ENCODE measurements at regions not wholly inside any gene's neighbourhood (a gene's known extent, or its start where the extent isn't known, plus 50 kb on each side); places are given as distances from the start of the nearest gene placed in this dataset.
"Not testable (repeated sequence)": the region's sequence is repeated elsewhere in the genome, so short reads cannot be mapped to it uniquely, and the experiment has no call there.

DNA sequence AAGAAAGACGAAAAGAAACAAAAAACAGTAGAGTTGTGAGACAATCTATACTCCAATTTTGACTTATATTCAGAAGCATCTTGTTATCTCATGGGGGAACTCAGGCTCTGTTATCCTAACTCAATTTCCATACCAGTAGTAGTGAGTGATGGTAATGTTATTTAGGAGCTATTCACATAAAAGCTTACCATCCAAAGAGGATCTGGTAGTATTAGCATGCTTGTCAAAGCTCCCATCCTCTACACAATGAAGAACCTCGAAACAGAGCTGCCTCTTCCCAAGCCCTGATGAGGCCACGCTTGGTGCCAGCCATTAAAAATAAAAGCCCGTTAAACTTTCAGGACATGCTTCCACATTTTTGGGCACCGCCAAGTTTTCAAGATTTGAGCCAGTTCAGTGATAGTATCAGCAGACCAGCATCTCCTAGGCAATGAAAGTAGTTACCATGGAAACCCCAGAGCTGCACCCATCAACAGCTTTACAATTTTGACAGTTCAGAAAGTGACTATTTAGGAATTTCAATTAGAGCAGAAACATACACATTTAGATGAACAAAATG, 173.3 kb downstream of the CD83 start:
- intact Hi-C loops (cut with DNase I): no loop called here
- 44 to 58% (median 54%) methylated on average over 5 of the region's 5 CpGs for WGBS, 3 donors
- Histone ChIP-seq H3K9me3 (no peaks in the 10 kb centered on the region), H3K27ac (no peak overlapping the region), H3K27me3 (ENCODE audit: insufficient read depth in 3 of 3, low read length in 2 of 3) (no peaks in the 10 kb centered on the region), H3K36me3 (ENCODE audit: insufficient read depth in 1 of 2, low read depth in 1 of 2) (no peaks in the 10 kb centered on the region), H3K4me3 (no peak overlapping the region), H3K4me1 (no peaks in the 10 kb centered on the region)
- DNase-seq (no peak), ATAC-seq (no peak)
- no peak for TF ChIP-seq CTCF (IDR thresholded peaks at IDR 0.05)

DNA sequence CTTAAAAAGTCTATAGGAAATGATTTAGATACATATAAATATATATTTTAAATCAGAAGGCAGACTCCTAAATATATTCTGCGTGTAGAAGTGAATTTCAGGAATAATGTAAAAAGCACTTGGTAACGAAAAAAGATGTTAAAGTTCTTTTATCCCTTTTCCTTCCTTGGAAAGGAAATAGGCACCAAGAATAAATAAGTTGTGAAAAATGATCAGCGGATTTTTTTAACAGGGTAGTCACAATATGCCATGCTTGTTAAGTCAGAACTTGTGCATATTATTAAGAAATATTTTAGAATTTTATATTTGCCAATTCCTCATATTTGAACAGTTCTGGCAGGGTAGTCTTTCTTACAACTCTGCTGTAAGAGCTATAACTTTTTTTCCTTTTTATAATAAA, 173.8 kb downstream of the CD83 start:
- 78 to 91% (median 81%) methylated on average over 3 of the region's 3 CpGs for WGBS, 3 donors
- ATAC-seq (no peak), DNase-seq (no peak)
- no peak overlapping the region for H3K4me3 ChIP-seq
- intact Hi-C loops (cut with DNase I): no loop called here
- no peaks in the 10 kb centered on the region for H3K27me3 ChIP-seq (ENCODE audit: insufficient read depth in 3 of 3, low read length in 2 of 3)
- no peak for TF ChIP-seq CTCF (IDR thresholded peaks at IDR 0.05)
- H3K9me3 ChIP-seq: no peaks in the 10 kb centered on the region
- no peaks in the 10 kb centered on the region for H3K36me3 ChIP-seq (ENCODE audit: insufficient read depth in 1 of 2, low read depth in 1 of 2)
- no peaks in the 10 kb centered on the region for H3K4me1 ChIP-seq
- H3K27ac ChIP-seq: no peak overlapping the region

DNA sequence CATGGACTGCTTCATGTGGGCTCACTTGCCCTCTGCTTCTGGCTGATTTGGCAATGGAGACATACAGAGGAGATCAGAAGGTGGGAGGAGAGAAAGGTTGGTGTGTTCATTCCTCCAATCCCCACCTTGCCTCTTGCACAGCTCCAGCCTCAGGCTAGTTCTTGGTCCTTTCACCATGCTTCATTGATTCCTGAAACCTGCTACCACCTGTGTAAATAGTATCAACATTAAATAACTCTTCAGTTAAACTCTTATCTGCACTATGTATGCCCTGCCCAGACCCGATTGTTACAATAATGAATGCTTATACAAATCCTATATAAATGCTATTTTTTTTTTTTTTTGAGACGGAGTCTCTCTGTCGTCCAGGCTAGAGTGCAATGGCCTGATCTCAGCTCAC, 174.5 kb downstream of the CD83 start:
- no peak overlapping the region for H3K4me3 ChIP-seq
- ATAC-seq (no peak), DNase-seq (no peak)
- WGBS, 3 donors: 95 to 100% (median 100%) methylated on average over 3 of the region's 3 CpGs
- no peak overlapping the region for H3K27ac ChIP-seq
- no peaks in the 10 kb centered on the region for H3K4me1 ChIP-seq
- no peaks in the 10 kb centered on the region for H3K9me3 ChIP-seq
- no peaks in the 10 kb centered on the region for H3K27me3 ChIP-seq (ENCODE audit: insufficient read depth in 3 of 3, low read length in 2 of 3)
- no peak for TF ChIP-seq CTCF (IDR thresholded peaks at IDR 0.05)
- intact Hi-C loops (cut with DNase I): no loop called here
- H3K36me3 ChIP-seq (ENCODE audit: insufficient read depth in 1 of 2, low read depth in 1 of 2): no peaks in the 10 kb centered on the region

- DNase-seq (no peak), ATAC-seq (no peak)
- intact Hi-C loops (cut with DNase I): no loop called here
- H3K27me3 ChIP-seq (ENCODE audit: insufficient read depth in 3 of 3, low read length in 2 of 3): no peaks in the 10 kb centered on the region
- no peak overlapping the region for H3K4me3 ChIP-seq
- no peaks in the 10 kb centered on the region for H3K36me3 ChIP-seq (ENCODE audit: insufficient read depth in 1 of 2, low read depth in 1 of 2)
- no peak overlapping the region for H3K27ac ChIP-seq
- WGBS, 3 donors: 88 to 92% (median 91%) methylated on average over 4 of the region's 4 CpGs
- H3K9me3 ChIP-seq: no peaks in the 10 kb centered on the region
- no peak for TF ChIP-seq CTCF (IDR thresholded peaks at IDR 0.05)
- H3K4me1 ChIP-seq: no peaks in the 10 kb centered on the region
These were observed 176.8 kb downstream of the CD83 start for GRCh38 chr6:14294270-14294951.

DNA sequence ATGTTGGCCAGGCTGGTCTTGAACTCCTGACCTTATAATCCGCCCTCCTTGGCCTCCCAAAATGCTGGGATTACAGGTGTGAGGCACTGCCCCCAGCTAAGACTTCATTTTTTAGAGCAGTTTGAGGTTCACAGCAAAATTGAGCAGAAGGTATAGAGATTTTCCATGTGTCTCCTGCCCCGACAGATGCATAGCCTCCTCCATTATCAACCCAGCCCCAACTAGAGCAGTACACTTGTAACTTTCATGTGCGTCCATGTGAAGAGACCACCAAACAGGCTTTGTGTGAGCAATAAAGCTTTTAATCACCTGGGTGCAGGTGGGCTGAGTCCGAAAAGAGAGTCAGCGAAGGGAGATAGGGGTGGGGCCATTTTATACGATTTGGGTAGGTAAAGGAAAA, 179.1 kb downstream of the CD83 start:
- H3K9me3 ChIP-seq; H3K4me1 ChIP-seq; ATAC-seq; H3K27me3 ChIP-seq (ENCODE audit: insufficient read depth in 3 of 3, low read length in 2 of 3); intact Hi-C loops (cut with DNase I); H3K4me3 ChIP-seq; H3K27ac ChIP-seq; H3K36me3 ChIP-seq (ENCODE audit: insufficient read depth in 1 of 2, low read depth in 1 of 2); DNase-seq: not testable (repeated sequence)
- 90 to 94% (median 93%) methylated on average over 6 of the region's 6 CpGs for WGBS, 3 donors

DNA sequence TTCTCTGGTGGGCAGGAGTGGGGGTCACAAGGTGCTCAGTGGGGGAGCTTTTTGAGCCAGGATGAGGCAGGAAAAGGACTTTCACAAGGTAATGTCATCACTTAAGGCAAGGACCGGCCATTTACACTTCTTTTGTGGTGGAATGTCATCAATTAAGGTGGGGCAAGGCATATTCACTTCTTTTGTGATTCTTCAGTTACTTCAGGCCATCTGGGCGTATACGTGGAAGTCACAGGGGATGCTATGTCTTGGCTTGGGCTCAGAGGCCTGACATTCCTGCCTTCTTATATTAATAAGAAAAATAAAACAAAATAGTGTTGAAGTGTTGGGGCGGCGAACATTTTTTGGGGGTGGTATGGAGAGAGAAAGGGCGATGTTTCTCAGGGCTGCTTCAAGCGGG, 179.5 kb downstream of the CD83 start:
- intact Hi-C loops (cut with DNase I); DNase-seq; H3K9me3 ChIP-seq; H3K36me3 ChIP-seq (ENCODE audit: insufficient read depth in 1 of 2, low read depth in 1 of 2); H3K27me3 ChIP-seq (ENCODE audit: insufficient read depth in 3 of 3, low read length in 2 of 3); H3K4me3 ChIP-seq; H3K4me1 ChIP-seq; H3K27ac ChIP-seq; ATAC-seq: not testable (repeated sequence)
- WGBS, 3 donors: 96 to 97% (median 97%) methylated on average over 7 of the region's 7 CpGs

DNA sequence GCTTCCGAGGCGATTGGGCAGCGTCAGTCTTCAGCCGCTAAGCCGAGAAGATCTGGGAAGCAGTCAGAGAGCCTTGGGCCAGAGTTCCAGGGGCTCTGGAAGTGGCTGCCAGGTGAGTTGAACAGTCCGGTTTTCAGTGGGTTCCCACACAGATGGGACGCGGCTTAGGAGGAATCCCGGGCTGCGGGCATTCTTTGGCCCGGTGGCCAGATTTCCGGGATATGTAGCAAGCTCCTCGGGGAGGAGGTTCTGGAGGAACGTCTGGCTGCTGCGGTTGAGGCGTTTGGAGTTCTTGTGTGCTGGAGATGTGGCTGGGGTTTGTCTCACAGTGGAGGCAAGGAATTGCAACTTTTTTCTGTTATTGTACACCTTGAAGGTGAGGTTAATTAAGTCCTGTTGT, 182.6 kb downstream of the CD83 start:
- WGBS, 3 donors: 89 to 93% (median 92%) methylated on average over 16 of the region's 16 CpGs
- intact Hi-C loops (cut with DNase I): not testable (repeated sequence)

DNA sequence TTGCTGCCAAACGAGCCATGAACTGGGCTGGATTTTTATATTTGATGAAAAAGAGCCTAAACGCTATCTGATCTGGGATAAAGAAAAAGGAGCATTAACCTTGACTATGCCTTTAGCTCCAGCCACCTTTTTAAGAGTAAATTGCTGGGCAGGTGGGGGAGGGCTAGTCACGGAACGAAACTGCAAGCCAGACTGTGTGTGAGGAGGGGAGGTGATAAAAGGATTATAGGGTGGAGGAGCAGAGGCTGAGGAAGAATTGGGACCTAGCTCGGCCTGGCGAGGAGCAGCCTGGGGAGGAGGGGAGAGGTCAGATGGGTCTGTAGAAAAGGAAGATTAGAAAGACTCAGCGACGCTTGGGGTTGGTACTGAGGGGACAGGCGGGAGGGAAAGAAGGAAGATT, 183.1 kb downstream of the CD83 start:
- WGBS, 3 donors: 63 to 77% (median 70%) methylated on average over 3 to 4 of the region's 9 CpGs
- DNase-seq; H3K27ac ChIP-seq; H3K9me3 ChIP-seq; H3K4me1 ChIP-seq; intact Hi-C loops (cut with DNase I); H3K36me3 ChIP-seq (ENCODE audit: insufficient read depth in 1 of 2, low read depth in 1 of 2); H3K4me3 ChIP-seq; H3K27me3 ChIP-seq (ENCODE audit: insufficient read depth in 3 of 3, low read length in 2 of 3); ATAC-seq: not testable (repeated sequence)

More for the DNA sequence above, 182.6 kb downstream of the CD83 start:
- not testable (repeated sequence) for H3K27ac ChIP-seq; DNase-seq; ATAC-seq; H3K4me3 ChIP-seq; H3K9me3 ChIP-seq; H3K27me3 ChIP-seq (ENCODE audit: insufficient read depth in 3 of 3, low read length in 2 of 3); H3K36me3 ChIP-seq (ENCODE audit: insufficient read depth in 1 of 2, low read depth in 1 of 2); H3K4me1 ChIP-seq
